ENCODE measurements at regions not wholly inside any gene's neighbourhood (a gene's known extent, or its start where the extent isn't known, plus 50 kb on each side); places are given as distances from the start of the nearest gene placed in this dataset.

- Mint-ChIP-seq H3K36me3 (ENCODE audit: low read depth) (no peaks in the 10 kb centered on the region), H3K4me3 (no peak overlapping the region), H3K27me3 (no peaks in the 10 kb centered on the region), H3K27ac (no peak overlapping the region), H3K4me1 (ENCODE audit: low read depth) (no peaks in the 10 kb centered on the region), H3K9me3 (peaks cover 2% of the 10 kb centered on the region)
- ChIA-PET POLR2A (no interaction called here), CTCF (no interaction called here)
- intact Hi-C loops (cut with micrococcal nuclease): no loop called here
- no peak for ATAC-seq
- no peak for TF ChIP-seq CTCF (IDR thresholded peaks at IDR 0.05)
- no peak for DNase-seq
These were observed 773.5 kb upstream of the EEF2KMT start for GRCh38 chr16:5870886-5871691.

DNA sequence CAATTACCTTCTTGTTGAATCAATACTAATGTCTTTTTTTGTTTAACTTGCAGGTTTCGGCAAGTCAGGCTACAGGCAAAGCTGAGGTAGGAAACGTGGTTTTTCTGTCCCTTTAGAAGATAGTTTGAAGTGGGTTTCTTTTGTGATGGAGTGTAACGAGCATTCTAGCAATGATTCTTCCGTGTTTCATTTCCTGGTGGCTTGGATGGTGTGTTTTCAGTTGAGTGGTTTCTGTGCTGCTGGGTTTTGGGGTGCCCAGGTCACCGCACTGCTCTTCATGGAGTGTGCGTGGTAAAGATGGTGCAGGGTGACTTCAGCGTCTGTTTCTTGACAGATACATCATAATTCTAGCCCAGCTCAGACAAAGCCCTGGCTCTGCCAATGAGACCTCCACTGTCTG lies 769.7 kb upstream of the EEF2KMT start:
- H3K27ac Mint-ChIP-seq: no peak overlapping the region
- ChIA-PET CTCF (no interaction called here), POLR2A (no interaction called here)
- DNase-seq: no peak
- no peaks in the 10 kb centered on the region for H3K27me3 Mint-ChIP-seq
- no peak for TF ChIP-seq CTCF (IDR thresholded peaks at IDR 0.05)
- H3K36me3 Mint-ChIP-seq (ENCODE audit: low read depth): no peaks in the 10 kb centered on the region
- no peak for ATAC-seq
- no peak overlapping the region for H3K4me3 Mint-ChIP-seq
- no peaks in the 10 kb centered on the region for H3K4me1 Mint-ChIP-seq (ENCODE audit: low read depth)
- H3K9me3 Mint-ChIP-seq: peaks cover 2% of the 10 kb centered on the region
- intact Hi-C loops (cut with micrococcal nuclease): no loop called here

- DNase-seq: no peak
- Mint-ChIP-seq H3K27me3 (no peaks in the 10 kb centered on the region), H3K4me1 (ENCODE audit: low read depth) (no peaks in the 10 kb centered on the region), H3K4me3 (no peak overlapping the region), H3K27ac (no peak overlapping the region), H3K36me3 (ENCODE audit: low read depth) (no peaks in the 10 kb centered on the region), H3K9me3 (peaks cover 2% of the 10 kb centered on the region)
- ATAC-seq: no peak
- ChIA-PET CTCF (no interaction called here), POLR2A (no interaction called here)
- TF ChIP-seq CTCF (IDR thresholded peaks at IDR 0.05): no peak
- intact Hi-C loops (cut with micrococcal nuclease): no loop called here
These were observed 767.6 kb upstream of the EEF2KMT start for GRCh38 chr16:5865236-5865635.

DNA sequence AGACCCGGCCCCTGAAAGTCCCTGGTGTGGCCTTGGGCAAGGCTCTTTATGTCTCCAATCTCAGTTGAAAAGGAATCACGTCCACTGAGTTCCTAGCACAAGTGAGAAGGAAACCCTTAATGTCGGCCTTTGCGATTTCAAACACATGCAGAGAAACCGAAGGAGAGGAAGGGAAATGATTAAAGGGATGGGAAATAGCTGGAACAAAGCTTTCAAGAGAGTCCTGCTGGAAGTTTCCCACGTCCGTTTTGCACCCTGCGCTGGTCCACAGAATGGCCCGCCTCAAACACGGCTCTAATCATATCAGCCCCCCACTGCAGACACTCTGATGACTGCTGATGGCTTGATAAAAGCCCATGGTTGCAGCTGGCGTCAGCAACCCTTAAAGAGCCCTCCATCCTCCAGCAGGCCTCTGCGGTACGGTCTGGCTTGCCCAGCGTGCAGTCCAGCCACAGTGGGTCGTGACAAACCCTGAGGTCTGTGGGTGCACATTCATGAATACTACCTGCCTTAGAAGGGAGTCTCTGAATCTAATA lies 765.5 kb upstream of the EEF2KMT start:
- H3K36me3 Mint-ChIP-seq (ENCODE audit: low read depth): no peaks in the 10 kb centered on the region
- intact Hi-C loops (cut with micrococcal nuclease): no loop called here
- ATAC-seq (no peak), DNase-seq (no peak)
- H3K27me3 Mint-ChIP-seq: no peaks in the 10 kb centered on the region
- no peaks in the 10 kb centered on the region for H3K4me1 Mint-ChIP-seq (ENCODE audit: low read depth)
- ChIA-PET CTCF (no interaction called here), POLR2A (no interaction called here)
- H3K4me3 Mint-ChIP-seq: no peak overlapping the region
- peaks cover 2% of the 10 kb centered on the region for H3K9me3 Mint-ChIP-seq
- no peak overlapping the region for H3K27ac Mint-ChIP-seq
- TF ChIP-seq CTCF (IDR thresholded peaks at IDR 0.05): no peak

DNA sequence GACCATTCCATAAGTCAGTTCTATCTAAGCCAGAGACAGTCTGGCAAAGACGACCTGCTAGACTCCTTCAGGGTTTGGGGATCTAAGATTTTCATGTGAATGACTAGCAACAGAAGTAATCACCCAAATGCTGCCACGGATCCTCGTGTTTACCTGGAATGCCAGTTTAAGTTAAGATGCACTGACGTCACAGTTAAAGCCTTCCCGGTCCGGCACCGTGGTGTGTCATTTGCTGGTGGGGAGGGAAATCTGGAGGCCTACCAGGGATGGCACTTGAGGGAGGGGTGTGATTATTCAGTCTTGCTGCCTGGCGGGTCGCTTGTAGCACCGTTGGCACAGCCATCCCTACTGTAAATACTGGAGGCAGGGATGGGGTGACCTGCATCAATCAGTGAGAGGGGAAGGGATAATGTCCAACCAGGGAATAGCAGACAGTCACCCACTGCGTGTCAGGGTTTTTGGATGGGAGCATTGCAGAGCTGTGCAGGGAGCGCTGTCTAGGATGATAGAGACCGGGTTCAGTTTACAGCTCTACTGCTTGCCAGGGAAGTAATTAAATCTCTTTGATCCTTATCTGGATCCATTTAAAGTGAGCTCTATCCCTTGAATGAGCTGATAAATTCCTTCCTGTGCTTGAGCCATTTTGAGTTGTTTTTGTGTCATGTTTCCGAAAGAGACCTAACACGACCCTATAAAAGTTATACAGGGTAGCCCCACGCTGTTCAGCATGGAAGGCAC lies 764.7 kb upstream of the EEF2KMT start:
- Mint-ChIP-seq H3K36me3 (ENCODE audit: low read depth) (no peaks in the 10 kb centered on the region), H3K9me3 (peaks cover 1% of the 10 kb centered on the region), H3K27ac (no peak overlapping the region), H3K4me3 (no peak overlapping the region), H3K27me3 (no peaks in the 10 kb centered on the region), H3K4me1 (ENCODE audit: low read depth) (no peaks in the 10 kb centered on the region)
- POLR2A ChIA-PET: no interaction called here
- TF ChIP-seq CTCF (IDR thresholded peaks at IDR 0.05): no peak
- intact Hi-C loops (cut with micrococcal nuclease): no loop called here
- DNase-seq (no peak), ATAC-seq (no peak)
- CTCF ChIA-PET: no interaction called here

Data from activated CD8-positive, alpha-beta T cell treated with anti-CD3 and anti-CD28 coated beads for 36 hours (primary cell).